ENCODE measurements at regions not wholly inside any gene's neighbourhood (a gene's known extent, or its start where the extent isn't known, plus 50 kb on each side); places are given as distances from the start of the nearest gene placed in this dataset.

DNA sequence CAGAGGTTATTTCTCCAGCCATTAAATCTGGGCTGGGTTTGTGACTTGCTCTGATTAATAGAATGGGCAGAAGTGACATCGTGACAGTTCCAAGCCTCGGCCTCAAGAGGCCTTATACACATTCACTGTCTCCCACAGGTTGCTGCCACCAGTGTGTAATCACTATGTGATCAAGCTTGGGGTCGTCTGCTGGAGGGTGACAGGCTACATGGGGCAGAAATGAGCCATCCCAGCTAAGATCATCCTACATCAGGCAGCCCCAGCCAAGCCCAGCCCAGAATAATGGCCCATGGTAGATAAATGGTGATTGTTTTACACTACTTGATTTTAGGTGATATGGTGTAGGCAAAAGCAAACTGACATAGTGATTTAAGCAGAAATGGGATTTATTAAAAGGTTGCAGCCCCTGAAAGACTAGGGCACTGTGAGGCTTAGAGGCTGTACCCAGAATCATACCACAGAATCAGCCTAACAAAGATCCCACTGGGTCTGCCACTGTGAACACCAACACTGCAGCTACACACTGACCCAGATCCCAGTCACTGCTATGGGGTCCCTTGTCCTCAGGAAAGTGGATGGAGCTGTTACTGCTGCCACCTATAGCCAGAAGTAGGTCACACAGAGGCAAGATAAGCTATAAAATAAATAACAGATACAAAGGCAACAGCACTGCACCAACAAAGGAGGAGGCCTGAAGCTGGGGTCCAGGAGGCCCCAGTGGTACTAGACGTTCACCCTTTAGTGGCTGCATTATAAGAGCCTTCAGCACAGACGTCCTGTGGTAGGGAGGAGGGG lies 159.6 kb upstream of the RBPJ start:
- DNase-seq (ENCODE audit: low read depth), result no peak

GRCh38 chr4:26162101-26162500 lies 158.7 kb upstream of the RBPJ start:
- no peak overlapping the region for H3K4me3 ChIP-seq (ENCODE audit: low read depth, low read length)
- TF ChIP-seq, protein P1, sequence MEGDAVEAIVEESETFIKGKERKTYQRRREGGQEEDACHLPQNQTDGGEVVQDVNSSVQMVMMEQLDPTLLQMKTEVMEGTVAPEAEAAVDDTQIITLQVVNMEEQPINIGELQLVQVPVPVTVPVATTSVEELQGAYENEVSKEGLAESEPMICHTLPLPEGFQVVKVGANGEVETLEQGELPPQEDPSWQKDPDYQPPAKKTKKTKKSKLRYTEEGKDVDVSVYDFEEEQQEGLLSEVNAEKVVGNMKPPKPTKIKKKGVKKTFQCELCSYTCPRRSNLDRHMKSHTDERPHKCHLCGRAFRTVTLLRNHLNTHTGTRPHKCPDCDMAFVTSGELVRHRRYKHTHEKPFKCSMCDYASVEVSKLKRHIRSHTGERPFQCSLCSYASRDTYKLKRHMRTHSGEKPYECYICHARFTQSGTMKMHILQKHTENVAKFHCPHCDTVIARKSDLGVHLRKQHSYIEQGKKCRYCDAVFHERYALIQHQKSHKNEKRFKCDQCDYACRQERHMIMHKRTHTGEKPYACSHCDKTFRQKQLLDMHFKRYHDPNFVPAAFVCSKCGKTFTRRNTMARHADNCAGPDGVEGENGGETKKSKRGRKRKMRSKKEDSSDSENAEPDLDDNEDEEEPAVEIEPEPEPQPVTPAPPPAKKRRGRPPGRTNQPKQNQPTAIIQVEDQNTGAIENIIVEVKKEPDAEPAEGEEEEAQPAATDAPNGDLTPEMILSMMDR (IDR thresholded peaks at IDR 0.05; ENCODE audit: insufficient read depth, low read length), result no peak
- DNase-seq (ENCODE audit: low read depth), result no peak

More for the DNA sequence above, 159.6 kb upstream of the RBPJ start:
- TF ChIP-seq, protein P1 (IDR thresholded peaks at IDR 0.05; ENCODE audit: insufficient read depth, low read length), result peak; percentile 28
- H3K4me3 ChIP-seq (ENCODE audit: low read depth, low read length), result no peak overlapping the region

- H3K4me3 ChIP-seq (ENCODE audit: low read depth, low read length), result no peak overlapping the region
- DNase-seq (ENCODE audit: low read depth), result no peak
- TF ChIP-seq, protein P1 (IDR thresholded peaks at IDR 0.05; ENCODE audit: insufficient read depth, low read length), result no peak
Measured at GRCh38 chr4:26163425-26164362, 157.1 kb upstream of the RBPJ start.

DNA sequence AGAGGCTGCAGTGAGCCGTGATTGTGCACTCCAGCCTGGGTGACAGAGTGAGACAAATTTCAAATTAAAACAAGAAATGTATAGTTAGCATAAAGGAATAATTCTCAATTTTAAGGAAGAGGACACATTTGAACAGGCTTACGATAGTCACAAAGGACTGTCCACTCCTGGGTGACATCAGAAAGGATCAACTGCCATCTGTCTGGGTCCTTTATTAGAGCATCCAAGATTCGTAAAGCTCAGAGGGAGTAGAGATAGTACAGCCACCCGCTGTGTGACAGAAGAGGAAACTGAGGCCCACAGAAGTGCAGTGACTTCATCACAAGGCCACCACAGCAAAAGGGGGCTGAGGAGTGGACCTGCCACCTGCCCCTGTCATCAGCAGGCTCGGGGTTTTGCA lies 149.3 kb upstream of the RBPJ start:
- no peak for DNase-seq (ENCODE audit: low read depth)
- no peak overlapping the region for H3K4me3 ChIP-seq (ENCODE audit: low read depth, low read length)
- TF ChIP-seq, protein P1 (IDR thresholded peaks at IDR 0.05; ENCODE audit: insufficient read depth, low read length), result no peak

GRCh38 chr4:26171941-26172340 lies 148.9 kb upstream of the RBPJ start:
- no peak overlapping the region for H3K4me3 ChIP-seq (ENCODE audit: low read depth, low read length)
- DNase-seq (ENCODE audit: low read depth), result peak; percentile 70
- TF ChIP-seq, protein P1 (IDR thresholded peaks at IDR 0.05; ENCODE audit: insufficient read depth, low read length), result no peak

DNA sequence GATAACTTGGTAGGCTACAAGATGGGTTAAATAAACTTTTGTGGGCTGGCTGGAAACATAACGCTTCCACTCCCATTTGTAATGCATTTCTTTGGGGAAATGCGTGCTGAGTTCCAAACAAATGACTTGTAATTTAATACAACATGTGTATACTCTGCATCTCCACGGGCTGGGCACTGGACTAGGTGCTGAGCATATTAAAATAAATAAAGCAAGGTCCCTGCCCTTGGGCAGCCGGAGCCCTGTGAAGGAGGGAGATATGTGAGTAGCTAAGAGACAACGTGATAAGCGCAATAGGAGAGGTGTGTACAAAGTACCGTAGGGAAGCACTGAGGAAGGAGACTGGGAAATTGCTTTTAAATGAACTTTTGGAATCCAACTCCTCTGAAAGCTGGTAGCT lies 147.2 kb upstream of the RBPJ start:
- DNase-seq (ENCODE audit: low read depth), result peak; percentile 30
- no peak overlapping the region for H3K4me3 ChIP-seq (ENCODE audit: low read depth, low read length)
- TF ChIP-seq, protein P1 (IDR thresholded peaks at IDR 0.05; ENCODE audit: insufficient read depth, low read length), result no peak
